Activated B cell treated with CpG ODN at 0.5 μM for 24 hours (primary cell): ENCODE measurements at regions not wholly inside any gene's neighbourhood (a gene's known extent, or its start where the extent isn't known, plus 50 kb on each side); places are given as distances from the start of the nearest gene placed in this dataset.

ENCODE experiments used
- ATAC-seq: fragments of 200-7000 bp; cut with Tn5 transposase; one replicate; pipeline ENCODE4 v1.10.0; 2021; ENCODE audit warnings: low read depth, mild to moderate bottlenecking, moderate library complexity
- CTCF ChIA-PET: fragments of 350-600 bp; sonication (Branson Sonifier 250); formaldehyde crosslinking; loops from one replicate; lab custom pipeline; 2021; ENCODE audit warnings: antibody characterized with exemption; lab: Charles Lee
- POLR2A ChIA-PET: fragments of 350-600 bp; sonication (Branson Sonifier 250); formaldehyde crosslinking; loops from one replicate; lab custom pipeline; 2021; ENCODE audit warnings: antibody characterized with exemption; lab: Charles Lee
- DNase-seq: peaks from one replicate; pipeline ENCODE4 v3.0.0; 2022
- H3K27ac Mint-ChIP-seq: one replicate; pipeline ENCODE4 v1.8.0; 2020; ENCODE audit warnings: mixed read lengths
- H3K27me3 Mint-ChIP-seq: one replicate; pipeline ENCODE4 v1.8.0; 2021; ENCODE audit warnings: mixed read lengths
- H3K36me3 Mint-ChIP-seq: one replicate; pipeline ENCODE4 v1.8.0; 2021; ENCODE audit warnings: low read depth, mixed read lengths
- H3K4me1 Mint-ChIP-seq: one replicate; pipeline ENCODE4 v1.8.0; 2021; ENCODE audit warnings: mixed read lengths
- H3K4me3 Mint-ChIP-seq: one replicate; pipeline ENCODE4 v1.8.0; 2020; ENCODE audit warnings: mild to moderate bottlenecking, mixed read lengths
- H3K9me3 Mint-ChIP-seq: one replicate; pipeline ENCODE4 v1.8.0; 2020; ENCODE audit warnings: mixed read lengths
- intact Hi-C: fragments of 100-400 bp; cut with micrococcal nuclease; formaldehyde crosslinking; loops from one replicate; pipeline ENCODE4 v1.15.1; 2024
- TF ChIP-seq, protein P1 (sequence below): fragments of 200-600 bp; IDR thresholded peaks from one replicate; pipeline ENCODE4 v1.8.0; 2022; ENCODE audit warnings: antibody characterized with exemption, mild to moderate bottlenecking

DNA sequence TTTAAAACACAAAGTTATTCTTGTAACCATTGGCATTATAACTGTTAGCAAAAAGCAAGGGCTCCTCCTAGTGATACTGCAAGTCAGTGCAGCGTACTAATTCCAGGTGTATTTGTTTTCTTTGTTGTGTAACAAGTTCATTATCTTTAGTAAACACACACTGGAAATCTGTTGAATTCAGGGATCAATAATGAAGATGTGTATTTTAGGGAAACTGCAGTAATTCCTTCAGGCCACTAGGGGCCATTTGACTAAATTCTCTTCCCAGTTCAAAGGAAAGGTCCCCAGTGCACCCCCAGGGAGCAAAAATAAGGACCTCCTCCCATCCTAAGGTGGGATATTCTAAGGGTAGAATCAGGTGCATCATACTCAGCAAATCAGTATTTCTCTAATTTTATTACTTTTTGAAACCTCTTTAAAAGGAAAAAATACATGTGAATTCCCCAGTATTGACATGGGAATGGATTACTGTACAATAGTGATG lies 158.6 kb upstream of the LYZL1 start:
- DNase-seq (no peak), ATAC-seq (no peak)
- no peaks in the 10 kb centered on the region for H3K4me1 Mint-ChIP-seq
- H3K36me3 Mint-ChIP-seq, result no peaks in the 10 kb centered on the region
- no peak overlapping the region for H3K4me3 Mint-ChIP-seq
- H3K9me3 Mint-ChIP-seq, result no peaks in the 10 kb centered on the region
- no peak overlapping the region for H3K27ac Mint-ChIP-seq
- H3K27me3 Mint-ChIP-seq, result peaks cover 9% of the 10 kb centered on the region
- TF ChIP-seq, protein P1, sequence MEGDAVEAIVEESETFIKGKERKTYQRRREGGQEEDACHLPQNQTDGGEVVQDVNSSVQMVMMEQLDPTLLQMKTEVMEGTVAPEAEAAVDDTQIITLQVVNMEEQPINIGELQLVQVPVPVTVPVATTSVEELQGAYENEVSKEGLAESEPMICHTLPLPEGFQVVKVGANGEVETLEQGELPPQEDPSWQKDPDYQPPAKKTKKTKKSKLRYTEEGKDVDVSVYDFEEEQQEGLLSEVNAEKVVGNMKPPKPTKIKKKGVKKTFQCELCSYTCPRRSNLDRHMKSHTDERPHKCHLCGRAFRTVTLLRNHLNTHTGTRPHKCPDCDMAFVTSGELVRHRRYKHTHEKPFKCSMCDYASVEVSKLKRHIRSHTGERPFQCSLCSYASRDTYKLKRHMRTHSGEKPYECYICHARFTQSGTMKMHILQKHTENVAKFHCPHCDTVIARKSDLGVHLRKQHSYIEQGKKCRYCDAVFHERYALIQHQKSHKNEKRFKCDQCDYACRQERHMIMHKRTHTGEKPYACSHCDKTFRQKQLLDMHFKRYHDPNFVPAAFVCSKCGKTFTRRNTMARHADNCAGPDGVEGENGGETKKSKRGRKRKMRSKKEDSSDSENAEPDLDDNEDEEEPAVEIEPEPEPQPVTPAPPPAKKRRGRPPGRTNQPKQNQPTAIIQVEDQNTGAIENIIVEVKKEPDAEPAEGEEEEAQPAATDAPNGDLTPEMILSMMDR, result no peak
- POLR2A ChIA-PET, result no interaction called here
- CTCF ChIA-PET, result interaction anchor here (1.2 kb wide), 1 partner anchor 466 kb away, joined by 3 read pairs; no protein-coding TSS in a partner anchor
- intact Hi-C loops, result loop anchor here (5.0 kb wide), 1 partner anchor 468 kb away; no protein-coding TSS in a partner anchor

GRCh38 chr10:29131952-29132547 lies 156.8 kb upstream of the LYZL1 start:
- peaks cover 9% of the 10 kb centered on the region for H3K27me3 Mint-ChIP-seq
- ChIA-PET POLR2A (no interaction called here), CTCF (no interaction called here)
- H3K4me1 Mint-ChIP-seq, result no peaks in the 10 kb centered on the region
- H3K9me3 Mint-ChIP-seq, result no peaks in the 10 kb centered on the region
- no peak overlapping the region for H3K27ac Mint-ChIP-seq
- ATAC-seq (no peak), DNase-seq (no peak)
- intact Hi-C loops, result loop anchor here (5.0 kb wide), 1 partner anchor 470 kb away; no protein-coding TSS in a partner anchor
- TF ChIP-seq, protein P1, result no peak
- no peaks in the 10 kb centered on the region for H3K36me3 Mint-ChIP-seq
- H3K4me3 Mint-ChIP-seq, result no peak overlapping the region

GRCh38 chr10:29132551-29133111 lies 156.2 kb upstream of the LYZL1 start:
- intact Hi-C loops, result loop anchor here (5.0 kb wide), 1 partner anchor 470 kb away; no protein-coding TSS in a partner anchor
- CTCF ChIA-PET, result no interaction called here
- POLR2A ChIA-PET, result no interaction called here
- no peaks in the 10 kb centered on the region for H3K36me3 Mint-ChIP-seq
- no peak overlapping the region for H3K4me3 Mint-ChIP-seq
- H3K27ac Mint-ChIP-seq, result no peak overlapping the region
- ATAC-seq (no peak), DNase-seq (no peak)
- H3K4me1 Mint-ChIP-seq, result no peaks in the 10 kb centered on the region
- H3K27me3 Mint-ChIP-seq, result peaks cover 9% of the 10 kb centered on the region
- no peaks in the 10 kb centered on the region for H3K9me3 Mint-ChIP-seq
- TF ChIP-seq, protein P1, result no peak

GRCh38 chr10:29135337-29135736 lies 153.5 kb upstream of the LYZL1 start:
- DNase-seq (no peak), ATAC-seq (no peak)
- ChIA-PET POLR2A (no interaction called here), CTCF (no interaction called here)
- H3K4me3 Mint-ChIP-seq, result no peak overlapping the region
- H3K27me3 Mint-ChIP-seq, result peaks cover 7% of the 10 kb centered on the region
- H3K9me3 Mint-ChIP-seq, result no peaks in the 10 kb centered on the region
- H3K27ac Mint-ChIP-seq, result no peak overlapping the region
- no peaks in the 10 kb centered on the region for H3K4me1 Mint-ChIP-seq
- H3K36me3 Mint-ChIP-seq, result no peaks in the 10 kb centered on the region
- intact Hi-C loops, result no loop called here
- TF ChIP-seq, protein P1, result no peak

DNA sequence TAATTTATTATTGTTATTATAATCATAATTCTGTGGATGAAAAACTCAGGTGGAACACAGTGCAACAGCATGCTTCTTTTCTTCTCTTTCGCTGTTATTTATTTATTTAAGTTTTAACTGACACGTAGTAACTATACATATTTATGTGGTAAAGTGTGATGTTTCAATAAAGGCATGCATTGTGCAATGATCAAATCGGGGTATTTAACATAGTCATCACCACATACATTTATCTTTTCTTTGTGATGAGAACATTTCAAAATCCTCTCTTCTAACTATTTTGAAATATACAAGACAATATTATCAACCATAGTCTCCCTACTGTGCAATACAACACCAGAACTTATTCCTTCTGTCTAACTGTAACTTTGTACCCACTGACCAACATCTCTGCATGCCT lies 152.5 kb upstream of the LYZL1 start:
- no peak overlapping the region for H3K4me3 Mint-ChIP-seq
- POLR2A ChIA-PET, result no interaction called here
- TF ChIP-seq, protein P1, result no peak
- H3K4me1 Mint-ChIP-seq, result no peaks in the 10 kb centered on the region
- intact Hi-C loops, result no loop called here
- ATAC-seq (no peak), DNase-seq (no peak)
- H3K9me3 Mint-ChIP-seq, result no peaks in the 10 kb centered on the region
- no peaks in the 10 kb centered on the region for H3K36me3 Mint-ChIP-seq
- H3K27ac Mint-ChIP-seq, result no peak overlapping the region
- peaks cover 7% of the 10 kb centered on the region for H3K27me3 Mint-ChIP-seq
- CTCF ChIA-PET, result no interaction called here
